DLD1 (cell line): ENCODE measurements at regions not wholly inside any gene's neighbourhood (a gene's known extent, or its start where the extent isn't known, plus 50 kb on each side); places are given as distances from the start of the nearest gene placed in this dataset.
"Not testable (repeated sequence)": the region's sequence is repeated elsewhere in the genome, so short reads cannot be mapped to it uniquely, and the experiment has no call there.

Experiments
- in situ Hi-C: cut with HindIII; loops from 2 replicates; pipeline ENCODE4 v1.10.0; 2017; ENCODE audit warnings: low sequenced_read_pairs

DNA sequence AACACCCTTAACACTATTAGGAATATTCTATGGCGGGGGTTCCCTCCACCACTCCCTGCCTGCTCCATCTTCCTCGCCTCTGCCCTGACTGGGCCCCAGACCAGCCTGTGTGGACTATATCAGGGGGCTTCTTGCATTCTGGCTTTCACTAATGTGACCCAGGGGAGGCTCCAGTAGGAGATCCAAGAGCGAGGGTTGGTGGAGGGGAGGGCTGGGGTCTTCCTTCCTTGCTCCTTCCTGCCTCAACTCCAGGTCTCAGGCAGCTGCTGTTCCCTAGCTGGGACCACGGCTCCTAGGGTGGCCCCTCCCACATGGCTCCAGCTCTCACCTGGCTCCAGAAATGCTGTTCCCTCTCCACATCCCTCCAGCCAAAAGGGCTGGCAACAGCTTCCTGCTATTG is 257.4 kb downstream of the MATN1 start:
- in situ Hi-C loops: no loop called here

DNA sequence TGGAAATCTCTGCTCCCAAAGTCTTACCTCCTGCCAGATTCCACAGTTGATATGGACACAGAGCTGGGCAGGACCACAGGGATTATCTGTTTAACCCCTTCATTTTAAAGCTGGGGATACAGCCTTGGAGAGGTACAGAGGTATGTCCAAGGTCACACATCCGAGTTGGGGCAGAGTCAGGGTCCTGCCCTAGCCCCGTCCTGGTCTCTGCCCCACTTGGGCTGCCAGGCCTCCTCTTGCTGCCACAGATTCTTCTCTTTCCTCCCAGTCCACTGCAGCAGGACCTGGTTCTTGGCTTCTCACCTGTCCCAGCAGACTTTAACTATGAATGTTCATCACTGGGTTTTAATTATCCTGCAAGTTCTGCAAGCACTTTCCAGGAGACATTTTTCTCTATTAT is 258.3 kb downstream of the MATN1 start:
- in situ Hi-C loops: no loop called here

DNA sequence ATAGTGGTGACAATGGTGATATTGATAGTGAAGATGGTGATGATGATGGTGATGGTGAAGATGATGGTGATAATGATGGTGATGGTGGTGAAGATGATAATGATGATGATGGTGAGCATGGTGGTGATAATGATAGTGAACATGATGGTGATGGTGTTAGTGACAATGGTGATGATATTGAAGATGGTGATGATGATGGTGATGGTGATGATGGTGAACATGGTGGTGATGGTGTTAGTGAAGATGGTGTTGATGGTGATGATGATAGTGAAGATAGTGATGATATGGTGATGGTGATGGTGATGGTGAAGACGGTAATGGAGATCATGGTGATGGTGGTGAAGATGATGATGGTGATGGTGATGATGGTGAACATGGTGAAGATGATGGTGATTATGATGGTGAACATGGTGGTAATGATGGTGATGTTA is 259.2 kb downstream of the MATN1 start:
- in situ Hi-C loops: no loop called here

DNA sequence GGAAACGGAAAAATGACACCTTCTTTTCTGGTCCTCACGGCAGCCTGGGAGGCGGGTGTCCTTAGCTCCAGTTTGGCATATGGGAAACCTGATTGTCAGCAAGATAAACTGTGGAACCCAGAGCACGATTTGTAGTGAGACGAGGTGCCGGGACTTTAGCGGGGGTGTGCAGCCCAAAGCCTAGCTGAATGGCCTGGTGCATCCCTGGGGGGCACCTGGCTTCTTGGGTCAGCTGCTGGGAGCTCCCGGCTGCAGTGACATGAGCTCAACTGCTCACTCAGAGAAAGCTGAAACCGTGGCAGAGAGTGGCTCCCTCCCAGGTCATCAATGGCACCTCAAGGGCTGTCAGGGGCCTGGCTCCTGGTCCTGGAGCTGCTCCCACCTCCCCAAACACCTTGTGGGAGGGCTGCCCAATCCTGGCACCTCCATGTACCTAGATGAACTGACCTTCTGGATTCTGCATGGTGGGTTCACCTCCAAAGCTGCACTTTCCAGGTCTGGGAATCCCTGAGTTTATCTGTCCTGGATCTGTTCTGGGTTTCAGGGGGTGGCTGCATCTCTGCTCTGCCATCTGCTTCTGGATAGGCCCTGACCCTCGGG is 260.5 kb downstream of the MATN1 start:
- in situ Hi-C loops: no loop called here

DNA sequence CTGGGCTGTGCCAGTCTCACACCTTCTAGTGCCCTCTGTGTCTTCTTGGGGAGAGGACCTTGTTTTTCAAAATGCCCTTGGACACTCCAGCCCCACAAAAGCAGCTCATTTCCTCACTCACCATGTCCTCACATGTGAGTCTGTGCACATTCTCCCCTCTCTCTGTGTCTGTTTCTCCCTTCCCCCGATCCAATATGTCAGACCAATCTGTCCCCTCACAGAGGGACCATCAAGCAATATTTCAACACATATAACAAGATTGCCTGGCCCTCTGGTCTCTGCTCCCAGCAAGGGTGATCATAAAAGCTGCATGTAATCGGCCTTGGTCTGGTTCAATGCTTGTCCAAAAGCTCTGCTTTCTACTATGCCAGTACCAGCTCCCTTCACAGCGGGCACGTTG is 261.2 kb downstream of the MATN1 start:
- in situ Hi-C loops: no loop called here

DNA sequence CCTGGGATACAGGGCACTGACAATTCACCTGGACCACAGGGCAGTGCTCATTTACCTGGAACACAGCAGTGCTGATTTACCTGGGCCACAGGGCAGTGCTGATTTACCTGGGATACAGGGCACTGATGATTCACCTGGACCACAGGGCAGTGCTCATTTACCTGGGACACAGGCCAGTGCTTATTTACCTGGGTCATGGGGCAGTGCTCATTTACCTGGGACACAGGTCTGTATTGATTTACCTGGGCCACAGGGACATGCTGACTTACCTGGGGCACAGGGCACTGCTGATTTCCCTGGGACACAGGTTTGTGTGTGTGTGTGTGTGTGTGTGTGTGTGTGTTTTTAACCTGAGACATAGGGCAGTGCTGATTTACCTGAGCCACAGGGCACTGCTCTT is 261.7 kb downstream of the MATN1 start:
- in situ Hi-C loops: no loop called here

DNA sequence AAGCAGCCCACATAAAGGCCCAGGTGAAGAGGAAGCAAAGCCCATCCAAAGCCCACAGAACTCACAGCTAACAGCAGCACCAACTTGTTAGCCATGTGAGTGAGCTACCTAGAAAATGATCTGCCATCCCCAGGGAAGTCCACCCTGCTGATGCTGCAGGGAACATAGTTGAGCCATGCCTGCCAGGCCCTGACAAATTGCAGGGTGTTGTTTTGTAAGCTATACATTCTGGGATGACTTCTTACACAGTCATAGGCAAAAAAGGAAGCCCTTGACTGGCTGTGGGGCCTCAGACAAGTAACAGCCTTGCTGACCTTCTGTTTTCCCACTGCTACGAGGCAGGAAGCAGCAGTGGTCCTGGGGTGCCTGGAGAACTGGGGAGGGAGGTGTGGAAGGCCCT is 262.7 kb downstream of the MATN1 start:
- in situ Hi-C loops: no loop called here

DNA sequence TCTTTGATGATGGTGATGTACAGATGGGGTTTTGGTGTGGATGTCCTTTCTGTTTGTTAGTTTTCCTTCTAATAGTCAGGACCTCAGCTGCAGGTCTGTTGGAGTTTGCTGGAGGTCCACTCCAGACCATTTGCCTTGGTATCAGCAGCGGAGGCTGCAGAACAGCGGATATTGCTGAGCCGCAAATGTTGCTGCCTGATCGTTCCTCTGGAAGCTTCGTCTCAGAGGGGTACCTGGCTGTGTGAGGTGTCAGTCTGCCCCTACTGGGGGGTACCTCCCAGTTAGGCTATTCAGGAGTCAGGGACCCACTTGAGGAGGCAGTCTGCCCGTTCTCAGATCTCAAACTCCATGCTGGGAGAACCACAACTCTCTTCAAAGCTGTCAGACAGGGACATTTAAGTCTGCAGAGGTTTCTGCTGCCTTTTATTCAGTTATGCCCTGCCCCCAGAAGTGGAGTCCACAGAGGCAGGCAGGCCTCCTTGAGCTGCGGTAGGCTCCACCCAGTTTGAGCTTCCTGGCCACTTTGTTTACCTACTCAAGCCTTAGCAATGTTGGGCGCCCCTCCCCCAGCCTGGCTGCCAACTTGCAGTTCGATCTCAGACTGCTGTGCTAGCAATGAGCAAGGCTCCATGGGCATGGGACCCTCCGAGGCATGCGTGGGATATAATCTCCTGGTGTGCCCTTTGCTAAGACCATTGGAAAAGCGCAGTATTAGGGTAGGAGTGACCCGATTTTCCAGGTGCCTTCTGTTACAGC is 264.5 kb downstream of the MATN1 start:
- in situ Hi-C loops: not testable (repeated sequence)

DNA sequence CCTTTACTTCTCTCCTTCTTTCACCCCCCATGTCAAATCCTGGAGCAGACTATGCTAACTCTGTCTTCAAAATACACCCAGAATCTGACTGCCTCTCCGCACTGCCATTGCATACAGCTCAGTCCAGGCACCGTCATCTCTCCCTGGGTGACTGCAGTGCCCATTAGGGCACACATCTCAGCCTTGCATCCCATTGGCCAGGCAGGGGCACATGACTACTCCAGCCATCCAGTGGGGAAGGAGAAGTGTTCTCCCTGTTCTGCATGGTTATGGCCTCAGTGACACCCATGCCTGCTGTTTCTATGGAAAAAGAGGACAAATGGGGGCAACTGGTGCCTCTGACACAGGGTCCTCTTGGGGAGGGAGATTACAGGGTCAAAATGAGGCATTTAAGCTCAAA is 270.5 kb downstream of the MATN1 start:
- in situ Hi-C loops: no loop called here

DNA sequence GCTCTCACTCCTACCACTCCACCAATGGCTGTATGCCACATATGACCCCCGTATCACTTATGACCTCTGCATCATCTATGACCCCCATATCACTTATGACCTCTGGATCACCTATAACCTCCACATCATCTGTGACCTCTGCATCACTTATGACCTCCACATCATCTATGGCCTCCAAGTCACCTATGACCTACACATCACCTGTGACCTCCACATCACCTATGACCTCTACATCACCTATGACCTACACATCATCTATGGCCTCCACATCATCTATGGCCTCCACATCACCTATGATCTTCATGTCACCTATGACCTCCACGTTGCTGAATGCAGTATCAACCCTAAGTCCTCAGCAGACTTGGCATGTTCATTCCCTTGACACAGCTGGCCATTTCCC is 271.2 kb downstream of the MATN1 start:
- in situ Hi-C loops: no loop called here

DNA sequence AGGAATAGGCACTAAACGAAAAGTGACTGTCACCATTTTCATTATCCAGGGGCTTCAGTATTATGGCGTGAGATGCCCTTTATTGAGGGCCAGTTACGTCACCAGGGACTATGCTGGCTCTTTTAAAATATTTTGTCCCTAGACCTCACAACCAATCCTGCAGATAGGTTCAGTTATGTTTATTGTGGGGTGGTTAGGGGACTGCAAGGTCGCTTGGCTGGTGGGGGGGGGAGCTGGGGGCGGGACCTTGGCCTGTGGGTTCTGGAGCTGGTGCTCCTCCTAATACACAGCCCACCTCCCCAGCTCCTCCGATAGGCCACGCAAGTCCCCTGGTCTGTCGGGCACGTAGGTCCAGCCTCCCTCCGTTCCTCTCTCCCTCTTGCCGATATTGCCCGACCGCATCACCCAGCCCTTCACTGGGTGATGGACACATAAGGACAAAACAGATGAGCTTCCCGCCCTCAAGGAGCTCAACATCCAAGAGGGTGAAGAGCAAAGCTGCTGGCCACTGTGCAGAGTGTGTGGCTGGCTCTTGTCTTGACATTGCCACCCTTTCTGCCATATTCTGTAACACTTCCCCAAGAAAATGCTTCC is 271.8 kb downstream of the MATN1 start:
- in situ Hi-C loops: no loop called here

DNA sequence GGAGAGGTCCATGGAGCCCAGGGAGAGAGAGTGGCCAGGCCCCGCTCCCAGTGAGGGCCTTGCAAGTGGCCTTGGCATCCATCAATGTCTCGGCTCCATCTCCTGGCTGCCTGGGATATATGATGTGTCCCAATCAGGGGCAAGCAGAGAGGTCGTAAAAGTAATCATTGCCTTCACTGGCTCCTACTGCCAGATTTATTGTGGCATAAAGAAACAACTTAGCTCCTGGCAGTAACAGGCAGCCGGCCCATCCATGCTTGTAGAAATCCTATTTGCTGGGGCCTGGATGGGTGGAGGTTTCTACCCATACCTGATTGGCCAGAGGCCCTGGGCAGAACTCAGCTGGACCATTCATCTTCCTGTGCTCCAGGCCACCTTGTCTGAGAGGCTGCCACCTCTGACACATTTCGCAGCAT is 272.6 kb downstream of the MATN1 start:
- in situ Hi-C loops: no loop called here

DNA sequence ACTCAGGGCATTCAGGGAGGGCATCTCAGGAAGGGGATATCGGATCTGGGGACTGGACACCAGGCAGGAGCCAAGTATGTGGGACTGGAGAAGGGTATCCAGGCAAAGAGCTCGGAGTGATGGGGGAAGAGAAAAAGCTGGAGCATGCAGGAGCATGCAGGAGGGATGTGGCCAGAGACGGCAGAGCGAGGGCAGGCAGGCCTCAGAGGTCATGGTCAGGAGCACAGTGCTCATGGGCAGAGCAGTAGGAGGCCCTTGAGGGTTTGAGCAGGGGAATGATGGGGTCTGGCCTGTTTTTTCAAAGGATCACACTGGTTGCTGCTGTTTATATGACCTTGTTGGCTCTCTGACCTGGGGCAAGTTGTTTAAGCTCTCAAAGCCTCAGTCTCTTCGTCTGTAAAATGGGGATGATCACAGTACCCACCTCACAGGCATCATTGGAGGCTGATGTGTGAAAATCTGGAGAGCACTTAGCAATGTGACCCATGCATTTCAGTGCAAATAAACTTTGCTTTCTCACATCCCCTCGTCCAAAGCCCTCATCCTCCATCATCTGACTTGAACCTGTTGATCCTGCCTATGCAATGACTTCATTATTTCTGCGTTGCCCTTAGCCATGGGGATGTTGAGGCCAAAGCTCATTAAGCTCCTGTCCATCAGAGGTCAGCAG is 273.1 kb downstream of the MATN1 start:
- in situ Hi-C loops: no loop called here

DNA sequence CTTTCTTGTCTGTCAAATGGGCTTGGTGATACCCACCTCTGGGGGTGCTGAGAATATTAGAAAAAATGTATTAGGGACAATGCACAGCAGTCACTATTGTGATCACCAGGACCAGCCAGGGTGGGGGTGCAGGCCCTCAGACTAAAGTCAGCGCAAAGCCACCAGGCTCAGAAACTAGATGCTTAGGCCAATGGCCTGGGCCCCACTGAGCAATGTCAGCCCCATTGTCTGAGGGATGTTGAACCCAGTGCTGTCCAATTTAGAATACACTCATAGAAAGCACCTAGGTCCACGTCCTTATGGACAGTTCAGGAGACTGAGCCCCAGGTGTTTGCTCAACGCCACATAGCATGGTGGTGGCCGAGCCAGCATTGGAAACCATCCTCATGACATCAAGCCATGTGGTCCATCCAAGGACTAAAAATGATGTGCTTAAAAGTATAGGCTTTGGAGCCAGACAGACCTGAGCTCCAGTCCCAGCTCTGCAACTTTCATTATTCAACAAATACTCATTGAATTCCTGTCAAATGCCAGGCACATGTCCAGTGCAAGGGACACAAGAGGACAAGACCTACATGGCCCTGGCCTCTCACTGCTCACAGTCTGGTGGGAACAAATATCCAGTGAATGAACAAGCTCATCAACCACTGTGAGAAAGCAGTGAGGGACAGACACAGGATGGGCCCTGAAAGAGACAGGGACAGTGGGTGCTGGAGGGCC is 273.8 kb downstream of the MATN1 start:
- in situ Hi-C loops: no loop called here

DNA sequence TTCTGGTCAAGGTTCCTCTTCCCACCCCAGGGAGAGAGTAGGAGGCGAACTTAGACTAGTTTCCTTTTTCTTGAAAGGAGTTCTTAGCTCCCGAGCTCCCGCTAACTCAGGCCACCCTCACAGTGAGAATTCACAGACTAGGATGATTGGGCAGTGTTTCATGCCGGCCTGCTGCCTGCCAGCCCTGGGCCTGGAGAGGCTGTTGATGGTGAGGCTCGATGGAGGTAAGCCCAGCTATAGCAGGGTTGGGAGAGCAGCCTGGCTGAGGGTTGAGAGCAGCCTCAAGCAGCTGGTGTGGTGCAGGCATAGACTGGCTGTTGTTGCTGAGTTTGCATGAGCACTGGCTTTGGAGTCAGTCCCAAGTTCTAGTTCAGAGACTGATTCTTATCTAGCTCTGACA is 274.4 kb downstream of the MATN1 start:
- in situ Hi-C loops: no loop called here

DNA sequence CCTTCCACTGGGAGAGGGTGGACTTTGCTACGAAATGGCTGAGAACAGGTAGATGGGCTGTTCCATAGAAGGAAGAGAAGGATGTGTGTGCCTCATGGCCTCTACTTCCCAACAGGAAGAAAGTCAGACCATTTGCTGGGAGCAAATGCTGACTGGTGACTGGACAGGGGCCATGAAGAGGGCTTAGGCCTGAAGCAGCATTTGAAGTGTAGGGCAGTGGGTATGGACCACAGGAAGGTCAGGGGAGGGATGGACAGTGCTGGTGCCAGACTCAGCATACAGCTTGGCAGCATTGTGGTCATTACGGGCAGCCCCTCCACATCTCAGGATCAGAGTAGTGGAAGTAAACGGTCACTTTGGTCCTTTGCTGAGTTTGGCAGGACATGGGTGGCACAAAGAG is 275.7 kb downstream of the MATN1 start:
- in situ Hi-C loops: no loop called here

DNA sequence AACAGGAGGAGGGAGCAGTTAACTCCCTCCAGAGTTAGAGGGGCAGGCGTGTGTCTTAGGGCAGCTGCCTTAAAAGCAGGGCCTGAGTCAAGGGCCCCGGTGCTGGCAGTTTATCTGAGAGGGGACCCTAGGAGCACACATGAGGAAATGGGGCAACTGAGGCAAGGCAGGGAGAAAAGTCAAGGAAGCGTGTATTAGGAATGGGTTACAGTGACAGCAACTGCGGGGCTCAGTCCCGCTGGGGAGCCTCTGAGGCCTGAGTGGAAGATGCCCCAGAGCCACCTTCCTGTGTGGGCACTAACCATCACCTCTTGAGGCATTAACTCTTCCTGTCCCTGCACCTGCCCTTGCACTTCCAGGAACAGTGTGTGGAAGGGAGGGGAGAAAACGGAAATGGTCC is 276.3 kb downstream of the MATN1 start:
- in situ Hi-C loops: no loop called here

DNA sequence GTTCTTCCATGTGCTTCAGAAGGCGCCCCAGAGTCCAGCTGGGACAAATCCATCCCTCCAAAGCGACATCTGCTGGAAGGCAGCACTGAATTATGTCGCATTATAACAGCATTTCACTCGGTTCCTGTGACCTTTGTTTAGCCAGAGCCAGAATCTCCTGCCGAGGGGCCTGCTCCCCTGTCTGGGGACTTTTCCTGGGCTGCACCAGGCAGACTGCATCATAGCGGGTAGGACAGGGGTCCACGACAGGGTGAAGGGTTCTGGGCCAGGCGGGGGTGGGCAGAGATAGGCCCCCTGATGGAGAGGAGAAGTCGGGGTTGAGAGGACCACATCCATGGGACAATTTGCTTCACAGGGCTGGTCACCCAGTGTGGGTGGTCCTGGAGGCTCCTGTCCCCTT is 276.9 kb downstream of the MATN1 start:
- in situ Hi-C loops: no loop called here

DNA sequence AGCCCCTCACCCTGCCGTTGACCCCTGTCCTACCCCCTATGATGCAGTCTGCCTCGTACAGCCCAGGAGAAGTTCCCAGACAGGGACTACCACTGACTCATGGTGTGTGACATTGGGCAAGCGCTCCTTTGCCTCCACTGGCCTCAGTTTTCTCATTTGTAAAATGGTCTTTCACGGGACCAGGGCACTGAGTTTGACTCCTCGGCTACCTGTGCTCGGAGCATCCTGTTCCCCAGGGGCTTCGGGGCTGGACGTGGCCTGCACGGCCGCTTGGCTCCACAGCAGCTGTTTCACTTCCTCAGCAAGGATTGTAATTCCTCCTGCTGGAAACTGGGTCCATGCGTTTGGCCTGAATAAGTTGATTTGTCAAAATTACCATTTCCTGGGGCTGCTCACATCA is 277.3 kb downstream of the MATN1 start:
- in situ Hi-C loops: no loop called here

DNA sequence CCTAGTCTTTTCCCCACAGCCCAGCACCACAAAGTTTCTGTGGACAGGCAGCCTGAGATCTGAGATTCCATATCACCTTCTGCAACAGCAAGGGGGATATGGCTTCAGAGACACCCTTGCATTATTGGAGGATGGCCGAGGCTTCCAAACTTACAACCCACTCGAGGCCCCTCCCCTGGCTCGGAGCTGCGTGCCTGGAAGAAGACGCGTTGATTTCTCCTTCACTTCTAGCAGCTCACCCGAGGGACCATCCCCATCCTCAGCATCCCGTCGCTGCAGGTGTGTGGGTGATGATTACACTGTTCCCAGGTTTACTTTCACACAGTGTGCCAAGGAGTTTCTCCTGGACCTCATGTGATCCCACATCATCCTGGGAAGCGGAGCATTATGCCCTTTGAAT is 277.9 kb downstream of the MATN1 start:
- in situ Hi-C loops: no loop called here

DNA sequence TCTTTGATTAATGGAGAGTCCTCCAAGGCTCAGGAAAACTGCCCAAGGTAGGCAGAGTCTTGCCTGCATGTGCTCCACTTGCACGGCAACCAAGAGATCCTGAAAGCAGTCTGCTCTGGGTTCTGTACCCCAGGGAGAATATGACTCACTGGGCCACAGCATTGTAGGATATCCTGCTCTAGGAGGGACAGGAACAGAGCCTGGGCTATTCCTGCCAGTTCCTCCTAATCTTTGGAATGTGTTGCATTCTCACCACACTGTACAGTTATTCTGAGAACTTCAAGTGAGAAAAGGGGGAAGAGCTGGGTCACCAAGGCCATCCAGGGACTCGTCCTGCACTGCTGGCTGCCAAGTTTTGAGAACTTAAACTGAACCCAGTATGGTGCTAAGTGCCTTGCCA is 278.5 kb downstream of the MATN1 start:
- in situ Hi-C loops: no loop called here
